ENCODE measurements at regions not wholly inside any gene's neighbourhood (a gene's known extent, or its start where the extent isn't known, plus 50 kb on each side); places are given as distances from the start of the nearest gene placed in this dataset.

- no peak for TF ChIP-seq POLR2AphosphoS5 (IDR thresholded peaks at IDR 0.05)
- no peak for TF ChIP-seq POLR2A (IDR thresholded peaks at IDR 0.05)
- no peak for TF ChIP-seq EP300 (IDR thresholded peaks at IDR 0.05)
- TF ChIP-seq CTCF (IDR thresholded peaks at IDR 0.05), result no peak
- H3K27me3 ChIP-seq, result no peaks in the 10 kb centered on the region
- no peaks in the 10 kb centered on the region for H3K4me1 ChIP-seq
- no peak overlapping the region for H3K4me3 ChIP-seq
- H3K36me3 ChIP-seq, result no peaks in the 10 kb centered on the region
- no peak for DNase-seq (ENCODE audit: low spot score in 2 of 2)
- WGBS, result 89% methylated on average over 4 of the region's 4 CpGs
- no peaks in the 10 kb centered on the region for H3K9me3 ChIP-seq
- H3K27ac ChIP-seq, result no peak overlapping the region
Measured at GRCh38 chr2:14387332-14387731, 245.2 kb upstream of the LRATD1 start.

GRCh38 chr2:14388724-14389123 is 243.8 kb upstream of the LRATD1 start:
- H3K9me3 ChIP-seq, result no peaks in the 10 kb centered on the region
- H3K27me3 ChIP-seq, result no peaks in the 10 kb centered on the region
- no peaks in the 10 kb centered on the region for H3K36me3 ChIP-seq
- no peak overlapping the region for H3K4me3 ChIP-seq
- 80% methylated on average over 2 of the region's 2 CpGs for WGBS
- TF ChIP-seq EP300 (IDR thresholded peaks at IDR 0.05), result no peak
- TF ChIP-seq CTCF (IDR thresholded peaks at IDR 0.05), result no peak
- TF ChIP-seq POLR2AphosphoS5 (IDR thresholded peaks at IDR 0.05), result no peak
- no peak for TF ChIP-seq POLR2A (IDR thresholded peaks at IDR 0.05)
- DNase-seq (ENCODE audit: low spot score in 2 of 2), result no peak
- no peaks in the 10 kb centered on the region for H3K4me1 ChIP-seq
- H3K27ac ChIP-seq, result no peak overlapping the region

- 81% methylated on average over 3 of the region's 3 CpGs for WGBS
- Histone ChIP-seq H3K27ac (no peak overlapping the region), H3K9me3 (no peaks in the 10 kb centered on the region), H3K36me3 (no peaks in the 10 kb centered on the region), H3K27me3 (no peaks in the 10 kb centered on the region), H3K4me1 (no peaks in the 10 kb centered on the region), H3K4me3 (no peak overlapping the region)
- DNase-seq (ENCODE audit: low spot score in 2 of 2), result no peak
- TF ChIP-seq EP300 (IDR thresholded peaks at IDR 0.05) (no peak), POLR2A (IDR thresholded peaks at IDR 0.05) (no peak), POLR2AphosphoS5 (IDR thresholded peaks at IDR 0.05) (no peak), CTCF (IDR thresholded peaks at IDR 0.05) (no peak)
Measured at GRCh38 chr2:14396533-14397083, 235.9 kb upstream of the LRATD1 start.

- Histone ChIP-seq H3K4me1 (no peaks in the 10 kb centered on the region), H3K27me3 (no peaks in the 10 kb centered on the region), H3K36me3 (no peaks in the 10 kb centered on the region), H3K4me3 (no peak overlapping the region), H3K9me3 (no peaks in the 10 kb centered on the region), H3K27ac (no peak overlapping the region)
- TF ChIP-seq CTCF (IDR thresholded peaks at IDR 0.05) (no peak), EP300 (IDR thresholded peaks at IDR 0.05) (no peak), POLR2A (IDR thresholded peaks at IDR 0.05) (no peak)
- no peak for DNase-seq (ENCODE audit: low spot score in 2 of 2)
Measured at GRCh38 chr2:14398641-14399040, 233.9 kb upstream of the LRATD1 start.

GRCh38 chr2:14401873-14402272 is 230.6 kb upstream of the LRATD1 start:
- DNase-seq (ENCODE audit: low spot score in 2 of 2), result no peak
- no peaks in the 10 kb centered on the region for H3K9me3 ChIP-seq
- WGBS, result 51% methylated on average over 4 of the region's 4 CpGs
- no peaks in the 10 kb centered on the region for H3K27me3 ChIP-seq
- H3K4me3 ChIP-seq, result no peak overlapping the region
- TF ChIP-seq POLR2AphosphoS5 (IDR thresholded peaks at IDR 0.05) (no peak), POLR2A (IDR thresholded peaks at IDR 0.05) (no peak), EP300 (IDR thresholded peaks at IDR 0.05) (no peak), CTCF (IDR thresholded peaks at IDR 0.05) (no peak)
- H3K27ac ChIP-seq, result no peak overlapping the region
- H3K36me3 ChIP-seq, result no peaks in the 10 kb centered on the region
- H3K4me1 ChIP-seq, result no peaks in the 10 kb centered on the region

Measured in suprapubic skin (tissue), 4 donors.